K562 (cell line): ENCODE measurements at regions not wholly inside any gene's neighbourhood (a gene's known extent, or its start where the extent isn't known, plus 50 kb on each side); places are given as distances from the start of the nearest gene placed in this dataset.

Experiments
- ATAC-seq: fragments of 200-7000 bp; cut with Tn5 transposase; 3 replicates; pipeline ENCODE4 v1.9.1; 2020; ENCODE audit warnings: moderate library complexity
- BruUV-seq: library from RNA; stranded (reverse); fragments of 400-500 nt; replicated peaks from 2 replicates; lab custom pipeline; 2021; lab: Mats Ljungman, UMichigan
- CTCF ChIA-PET: fragments of 300-600 bp; formaldehyde crosslinking; extraction: SDS; loops from one replicate; lab custom pipeline; 2021; ENCODE audit warnings: low intra/inter-chr PET ratio; lab: Yijun Ruan, JAX
- POLR2A ChIA-PET: fragments of 300-600, 350-650 bp; sonication (Branson Sonifier 250); formaldehyde crosslinking; extraction: SDS; loops from one replicate; lab custom pipeline; 2021; ENCODE audit warnings: antibody characterized with exemption, inconsistent platforms; lab: Yijun Ruan, JAX
- DNase-seq, 4 experiments: peaks; one replicate each; pipeline versions ENCODE4 v3.0.0 to v3.0.0-alpha.2; 2011 to 2018; ENCODE audit warnings: low spot score in 3 of 4, mixed read lengths in 3 of 4; ENCODE audit errors: extremely low read depth in 1 of 4
- FAIRE-seq: peaks from 2 replicates; lab custom pipeline; 2011; peaks lifted over from hg19 to GRCh38; lab: Jason Lieb, UNC
- H2AFZ ChIP-seq: 2 replicates; pipeline ENCODE4 v1.6.0; 2011; ENCODE audit warnings: low read depth, low read length, control low read depth, inconsistent platforms
- H3K27ac ChIP-seq: fragments of 200-600 bp; 3 replicates; pipeline ENCODE4 v1.8.0; 2011; ENCODE audit warnings: low read depth, mild to moderate bottlenecking, control low read depth, inconsistent platforms, low read length, moderate library complexity, mixed read lengths; ENCODE audit errors: extremely low read depth
- H3K27me3 ChIP-seq, 2 experiments: fragments of 300-600 bp in 1 of 2; 2 replicates in 1 of 2; 3 replicates in 1 of 2; pipeline versions ENCODE4 v1.6.0 to v1.8.0; 2011; ENCODE audit warnings: inconsistent platforms in 2 of 2, low read length in 2 of 2, mild to moderate bottlenecking in 1 of 2, mixed read lengths in 1 of 2, moderate library complexity in 1 of 2; ENCODE audit not compliant: control insufficient read depth in 2 of 2, insufficient read depth in 2 of 2
- H3K36me3 ChIP-seq: fragments of 300-600 bp; 3 replicates; pipeline ENCODE4 v1.8.0; 2011; ENCODE audit warnings: mild to moderate bottlenecking, low read length, inconsistent platforms; ENCODE audit not compliant: control insufficient read depth, insufficient read depth
- H3K4me1 ChIP-seq, 2 experiments: fragments of 200-600 bp in 1 of 2; replicated peaks in 1 of 2; 2 replicates in 1 of 2; 3 replicates in 1 of 2; pipeline versions ENCODE4 v1.5.1 to v1.8.0; 2011; ENCODE audit warnings: inconsistent platforms in 2 of 2, low read length in 2 of 2, mild to moderate bottlenecking in 1 of 2, mixed read lengths in 1 of 2, moderate library complexity in 1 of 2; ENCODE audit not compliant: control insufficient read depth in 2 of 2, insufficient read depth in 2 of 2
- H3K4me2 ChIP-seq: 2 replicates; pipeline ENCODE4 v1.6.1; 2011; ENCODE audit warnings: low read length, control low read depth, inconsistent platforms, mixed read lengths; ENCODE audit not compliant: insufficient read depth
- H3K4me3 ChIP-seq: fragments of 200-600 bp; sonication (generic), shearing (Covaris generic); 2 replicates; pipeline ENCODE4 v1.5.1; 2016; ENCODE audit warnings: control low read depth, inconsistent platforms
- H3K79me2 ChIP-seq: fragments of 200-600 bp; 3 replicates; pipeline ENCODE4 v1.8.0; 2011; ENCODE audit warnings: low read length, inconsistent platforms; ENCODE audit not compliant: control insufficient read depth, insufficient read depth
- H3K9ac ChIP-seq, 2 experiments: 2 replicates each; pipeline versions ENCODE4 v1.6.0 to v1.6.1; 2011; ENCODE audit warnings: low read depth in 2 of 2, low read length in 2 of 2, control low read depth in 1 of 2, inconsistent platforms in 1 of 2, mild to moderate bottlenecking in 1 of 2, mixed read lengths in 1 of 2; ENCODE audit not compliant: insufficient read depth in 1 of 2
- H3K9me1 ChIP-seq: one replicate; pipeline ENCODE4 v1.6.0; 2011; ENCODE audit warnings: inconsistent platforms, mild to moderate bottlenecking, low read length, moderate library complexity; ENCODE audit not compliant: control insufficient read depth, insufficient read depth
- H3K9me3 ChIP-seq: replicated peaks from 2 replicates; pipeline ENCODE4 v1.5.1; 2011; ENCODE audit warnings: low read depth, low read length, inconsistent platforms; ENCODE audit not compliant: control insufficient read depth, insufficient read depth
- H4K20me1 ChIP-seq: replicated peaks from 2 replicates; pipeline ENCODE4 v1.6.1; 2011; ENCODE audit warnings: low read length, inconsistent platforms, mixed read lengths; ENCODE audit not compliant: control insufficient read depth, insufficient read depth
- EHMT2 ChIP-seq: fragments of 450-650 bp; IDR thresholded peaks from 2 replicates; pipeline ENCODE4 v1.6.1; 2018; ENCODE audit warnings: antibody characterized with exemption
- GABPB2 ChIP-seq: fragments of 250-450 bp; sonication (Bioruptor Pico); conservative IDR thresholded peaks from 2 replicates; pipeline ENCODE4 v1.5.1; 2021; ENCODE audit warnings: mild to moderate bottlenecking
- MAFG ChIP-seq: fragments of 450-650 bp; conservative IDR thresholded peaks from 2 replicates; pipeline ENCODE4 v1.6.1; 2016; ENCODE audit warnings: missing genetic modification characterization, missing compliant biosample characterization
- MECOM ChIP-seq: fragments of 250-450 bp; sonication (Bioruptor Pico); IDR thresholded peaks from 2 replicates; pipeline ENCODE4 v1.8.0; 2022; ENCODE audit warnings: inconsistent platforms
- PURB ChIP-seq: sonication (generic); formaldehyde crosslinking; IDR thresholded peaks from 2 replicates; pipeline ENCODE4 v1.9.0; 2021; ENCODE audit warnings: low read depth, mild to moderate bottlenecking, missing genetic modification reagents
- SETDB1 ChIP-seq: IDR thresholded peaks from one replicate; pipeline ENCODE4 v1.6.1; 2012; ENCODE audit warnings: low read length, control low read depth, inconsistent platforms
- SRSF1 ChIP-seq: fragments of 200-400 bp; formaldehyde crosslinking; IDR thresholded peaks from 2 replicates; pipeline ENCODE4 v1.6.1; 2017; ENCODE audit warnings: mild to moderate bottlenecking, low read depth, low read length, moderate library complexity
- TAF1 ChIP-seq: IDR thresholded peaks from 2 replicates; pipeline ENCODE4 v1.6.1; 2011; ENCODE audit warnings: mild to moderate bottlenecking, low read length, moderate library complexity; ENCODE audit not compliant: insufficient read depth, control insufficient read depth, severe bottlenecking; ENCODE audit errors: extremely low read depth
- ZEB2 ChIP-seq: fragments of 450-650 bp; IDR thresholded peaks from 2 replicates; pipeline ENCODE4 v1.6.1; 2016
- ZNF143 ChIP-seq: sonication (generic); formaldehyde crosslinking; IDR thresholded peaks from 2 replicates; pipeline ENCODE4 v1.9.0; 2022; ENCODE audit warnings: mild to moderate bottlenecking, missing genetic modification reagents
- ZNF212 ChIP-seq: fragments of 450-650 bp; formaldehyde crosslinking; IDR thresholded peaks from 2 replicates; pipeline ENCODE4 v1.4.0; 2020; ENCODE audit warnings: mild to moderate bottlenecking
- ZNF239 ChIP-seq: fragments of 250-450 bp; sonication (Bioruptor Pico); IDR thresholded peaks from 2 replicates; pipeline ENCODE4 v1.4.0; 2020; ENCODE audit warnings: mild to moderate bottlenecking
- ZNF347 ChIP-seq: fragments of 450-650 bp; formaldehyde crosslinking; IDR thresholded peaks from 2 replicates; pipeline ENCODE4 v1.4.0; 2020; ENCODE audit warnings: low read depth, mild to moderate bottlenecking, moderate library complexity
- WGBS: fragments of 100-300 bp; shearing (Covaris generic); methylation state at CpG from one replicate; pipeline ENCODE4 v1.1.6; 2016; ENCODE audit warnings: low coverage, mixed read lengths; ENCODE audit not compliant: insufficient coverage; ENCODE audit errors: missing lambda C conversion rate; 5-methylcytosine and 5-hydroxymethylcytosine counted together
- in situ Hi-C: fragments of 300-500 bp; cut with MboI; formaldehyde crosslinking; loops from 4 replicates; pipeline ENCODE4 v1.15.0; 2018; ENCODE audit warnings: inconsistent platforms, mixed read lengths
- intact Hi-C: fragments of 100-400 bp; cut with micrococcal nuclease; formaldehyde crosslinking; loops from 2 replicates; pipeline ENCODE4 v1.14.2; 2022
- TF ChIP-seq, protein P1 (sequence below): sonication (generic); formaldehyde crosslinking; IDR thresholded peaks from 2 replicates; pipeline ENCODE4 v1.5.0; 2020; ENCODE audit warnings: missing genetic modification reagents
- TF ChIP-seq, protein P2 (sequence below): sonication (generic); formaldehyde crosslinking; IDR thresholded peaks from 2 replicates; pipeline ENCODE4 v1.8.0; 2022; ENCODE audit warnings: missing genetic modification reagents, mild to moderate bottlenecking, moderate library complexity, borderline replicate concordance
- TF ChIP-seq, protein P3 (sequence below), 2 experiments: fragments of 450-650 bp in 1 of 2; sonication (generic) in 1 of 2; formaldehyde crosslinking in 1 of 2; IDR thresholded peaks in 1 of 2; conservative IDR thresholded peaks in 1 of 2; 2 replicates each; pipeline versions ENCODE4 v1.6.1 to v1.8.1; 2016 to 2023; ENCODE audit warnings: mild to moderate bottlenecking in 2 of 2, moderate library complexity in 2 of 2, inconsistent platforms in 1 of 2, missing genetic modification reagents in 1 of 2
- TF ChIP-seq, protein P4 (sequence below): IDR thresholded peaks from 2 replicates; pipeline ENCODE4 v1.6.1; 2011; ENCODE audit not compliant: insufficient read length; ENCODE audit errors: extremely low read depth

DNA sequence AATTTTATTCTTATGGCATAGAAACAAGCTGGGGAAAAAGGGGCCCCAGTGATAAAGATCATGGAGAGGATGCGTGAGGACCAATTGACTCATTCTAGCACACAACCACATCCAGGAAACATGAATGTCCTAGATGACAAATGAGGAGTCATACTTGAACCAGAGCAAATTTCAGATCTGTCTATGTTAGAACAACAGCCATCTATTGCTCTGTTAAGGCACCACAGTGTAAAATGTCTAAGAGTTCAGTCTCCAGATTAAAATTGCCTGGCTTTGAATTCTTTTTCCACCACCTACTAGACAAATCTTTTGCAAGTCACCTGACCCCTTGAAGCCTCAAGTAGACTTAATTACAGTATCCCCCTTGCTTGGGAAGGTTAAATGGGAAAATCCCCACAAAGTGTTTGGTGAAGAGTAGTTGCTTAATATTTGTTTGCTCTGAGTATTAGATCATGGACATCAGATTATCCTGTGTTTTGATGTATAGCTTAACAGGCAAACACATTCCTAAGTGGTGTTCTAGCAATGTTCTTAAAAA is 258.7 kb upstream of the TGFBR2 start (continued):
- TF ChIP-seq GABPB2 (CRISPR knock-in tag), result no peak

DNA sequence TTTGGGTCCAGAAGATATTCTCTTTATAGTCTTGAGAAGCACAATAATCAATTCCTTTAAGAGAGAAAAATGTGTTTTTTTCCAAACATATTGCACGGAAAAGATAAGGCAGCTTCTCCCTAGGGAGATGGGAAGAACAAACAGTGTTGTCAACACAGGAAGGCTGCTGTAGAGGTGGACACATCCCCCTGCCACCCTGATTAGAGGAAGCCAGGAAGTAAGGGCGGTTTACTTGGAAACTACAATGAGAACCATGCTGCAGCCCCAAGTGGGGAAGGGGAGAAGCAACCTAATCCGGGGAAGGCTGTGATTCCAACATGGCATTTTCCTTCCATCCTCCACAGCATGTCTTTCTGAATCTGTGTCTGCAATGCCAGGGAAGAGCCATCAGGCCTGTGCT is 256.9 kb upstream of the TGFBR2 start:
- Histone ChIP-seq H3K27ac (no peak overlapping the region), H3K4me1 (no peaks in the 10 kb centered on the region), H3K36me3 (no peaks in the 10 kb centered on the region), H3K9me3 (no peaks in the 10 kb centered on the region; the same call in 1 of the 2 replicates), H3K4me2 (no peak overlapping the region), H3K27me3 (no peaks in the 10 kb centered on the region), H4K20me1 (no peaks in the 10 kb centered on the region), H3K79me2 (no peaks in the 10 kb centered on the region), H3K9me1 (no peaks in the 10 kb centered on the region), H3K9ac (no peak overlapping the region), H3K4me3 (no peak overlapping the region), H2AFZ (no peak overlapping the region)
- intact Hi-C loops, result no loop called here
- DNase-seq, result no peak
- ChIA-PET CTCF (no interaction called here), POLR2A (no interaction called here)
- in situ Hi-C loops, result no loop called here
- no peak for FAIRE-seq
- TF ChIP-seq PURB (no peak), SRSF1 (no peak), ZNF347 (CRISPR knock-in tag) (no peak), MAFG (no peak), TAF1 (no peak), ZNF239 (CRISPR knock-in tag) (no peak), ZNF212 (no peak), SETDB1 (no peak), EHMT2 (no peak), ZNF143 (CRISPR knock-in tag) (no peak), MECOM (CRISPR knock-in tag) (no peak), ZEB2 (no peak)
- TF ChIP-seq, protein P1, sequence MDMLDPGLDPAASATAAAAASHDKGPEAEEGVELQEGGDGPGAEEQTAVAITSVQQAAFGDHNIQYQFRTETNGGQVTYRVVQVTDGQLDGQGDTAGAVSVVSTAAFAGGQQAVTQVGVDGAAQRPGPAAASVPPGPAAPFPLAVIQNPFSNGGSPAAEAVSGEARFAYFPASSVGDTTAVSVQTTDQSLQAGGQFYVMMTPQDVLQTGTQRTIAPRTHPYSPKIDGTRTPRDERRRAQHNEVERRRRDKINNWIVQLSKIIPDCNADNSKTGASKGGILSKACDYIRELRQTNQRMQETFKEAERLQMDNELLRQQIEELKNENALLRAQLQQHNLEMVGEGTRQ, result no peak
- TF ChIP-seq, protein P2, sequence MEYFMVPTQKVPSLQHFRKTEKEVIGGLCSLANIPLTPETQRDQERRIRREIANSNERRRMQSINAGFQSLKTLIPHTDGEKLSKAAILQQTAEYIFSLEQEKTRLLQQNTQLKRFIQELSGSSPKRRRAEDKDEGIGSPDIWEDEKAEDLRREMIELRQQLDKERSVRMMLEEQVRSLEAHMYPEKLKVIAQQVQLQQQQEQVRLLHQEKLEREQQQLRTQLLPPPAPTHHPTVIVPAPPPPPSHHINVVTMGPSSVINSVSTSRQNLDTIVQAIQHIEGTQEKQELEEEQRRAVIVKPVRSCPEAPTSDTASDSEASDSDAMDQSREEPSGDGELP, result no peak
- TF ChIP-seq, protein P3, sequence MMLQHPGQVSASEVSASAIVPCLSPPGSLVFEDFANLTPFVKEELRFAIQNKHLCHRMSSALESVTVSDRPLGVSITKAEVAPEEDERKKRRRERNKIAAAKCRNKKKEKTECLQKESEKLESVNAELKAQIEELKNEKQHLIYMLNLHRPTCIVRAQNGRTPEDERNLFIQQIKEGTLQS (IDR thresholded peaks at IDR 0.05), result no peak
- TF ChIP-seq, protein P3 (CRISPR knock-in tag; conservative IDR thresholded peaks at IDR 0.05), result no peak
- TF ChIP-seq, protein P4, sequence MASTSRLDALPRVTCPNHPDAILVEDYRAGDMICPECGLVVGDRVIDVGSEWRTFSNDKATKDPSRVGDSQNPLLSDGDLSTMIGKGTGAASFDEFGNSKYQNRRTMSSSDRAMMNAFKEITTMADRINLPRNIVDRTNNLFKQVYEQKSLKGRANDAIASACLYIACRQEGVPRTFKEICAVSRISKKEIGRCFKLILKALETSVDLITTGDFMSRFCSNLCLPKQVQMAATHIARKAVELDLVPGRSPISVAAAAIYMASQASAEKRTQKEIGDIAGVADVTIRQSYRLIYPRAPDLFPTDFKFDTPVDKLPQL, result no peak
- WGBS, result 2% methylated on average over 3 of the region's 3 CpGs
- ATAC-seq, result no peak
- BruUV-seq, result no TSS peak
